Panc1 (cell line): ENCODE measurements at regions not wholly inside any gene's neighbourhood (a gene's known extent, or its start where the extent isn't known, plus 50 kb on each side); places are given as distances from the start of the nearest gene placed in this dataset.
"Not testable (repeated sequence)": the region's sequence is repeated elsewhere in the genome, so short reads cannot be mapped to it uniquely, and the experiment has no call there.

Experiments
- ATAC-seq: fragments of 200-7000 bp; cut with Tn5 transposase; 2 replicates; pipeline ENCODE4 v1.9.1; 2020; ENCODE audit warnings: mild to moderate bottlenecking, moderate library complexity
- BruUV-seq: library from RNA; stranded (reverse); fragments of 400-500 nt; replicated peaks from 2 replicates; lab custom pipeline; 2021; lab: Mats Ljungman, UMichigan
- CTCF ChIA-PET: fragments of 300-600 bp; sonication (Branson Sonifier 250); formaldehyde crosslinking; loops from one replicate; lab custom pipeline; 2022; ENCODE audit warnings: antibody characterized with exemption; lab: Charles Lee
- POLR2A ChIA-PET: fragments of 300-600 bp; sonication (Branson Sonifier 250); formaldehyde crosslinking; loops from one replicate; lab custom pipeline; 2022; ENCODE audit warnings: antibody characterized with exemption; lab: Charles Lee
- DNase-seq: peaks from one replicate; pipeline ENCODE4 v3.0.0-alpha.2; 2010; ENCODE audit warnings: low read depth, low spot score
- H3K27ac ChIP-seq: 2 replicates; pipeline ENCODE4 v1.5.1; 2011; ENCODE audit warnings: mild to moderate bottlenecking, low read length, inconsistent platforms
- H3K27me3 ChIP-seq: fragments of 200-500 bp; sonication (Bioruptor generic); 2 replicates; pipeline ENCODE4 v1.6.0; 2014; ENCODE audit warnings: low read length, inconsistent platforms; ENCODE audit not compliant: control insufficient read depth, insufficient read depth
- H3K36me3 ChIP-seq: fragments of 200-500 bp; sonication (Bioruptor generic); 2 replicates; pipeline ENCODE4 v1.5.1; 2014; ENCODE audit warnings: inconsistent platforms, mild to moderate bottlenecking, low read length, moderate library complexity; ENCODE audit not compliant: control insufficient read depth, insufficient read depth
- H3K4me1 ChIP-seq: 2 replicates; pipeline ENCODE4 v1.5.1; 2011; ENCODE audit warnings: inconsistent platforms, mild to moderate bottlenecking, low read length, moderate library complexity; ENCODE audit not compliant: control insufficient read depth, insufficient read depth
- H3K4me3 ChIP-seq, 2 experiments: 2 replicates each; pipeline ENCODE4 v1.5.1; 2011 to 2012; ENCODE audit warnings: low read depth in 2 of 2, low read length in 2 of 2, mild to moderate bottlenecking in 2 of 2, inconsistent platforms in 1 of 2, moderate library complexity in 1 of 2
- H3K9me3 ChIP-seq: fragments of 200-500 bp; sonication (Bioruptor generic); 2 replicates; pipeline ENCODE4 v1.5.1; 2014; ENCODE audit warnings: low read depth, mild to moderate bottlenecking, inconsistent platforms, low read length, moderate library complexity; ENCODE audit not compliant: control insufficient read depth, insufficient read depth
- CTCF ChIP-seq: fragments of 450-650 bp; IDR thresholded peaks from 2 replicates; pipeline ENCODE4 v1.5.1; 2017; ENCODE audit warnings: mild to moderate bottlenecking
- POLR2AphosphoS5 ChIP-seq: IDR thresholded peaks from 2 replicates; pipeline ENCODE4 v1.6.1; 2012; ENCODE audit warnings: mild to moderate bottlenecking, low read depth, low read length, moderate library complexity
- REST ChIP-seq, 2 experiments: IDR thresholded peaks; 2 replicates each; pipeline ENCODE4 v1.6.1; 2011 to 2012; ENCODE audit warnings: low read depth in 2 of 2, control low read depth in 1 of 2, low read length in 1 of 2, mild to moderate bottlenecking in 1 of 2, moderate library complexity in 1 of 2; ENCODE audit not compliant: insufficient read depth in 1 of 2
- SIN3A ChIP-seq: IDR thresholded peaks from 2 replicates; pipeline ENCODE4 v1.6.1; 2012; ENCODE audit warnings: low read depth, mild to moderate bottlenecking, low read length, moderate library complexity, borderline replicate concordance; ENCODE audit not compliant: insufficient read depth
- TCF7L2 ChIP-seq: IDR thresholded peaks from 2 replicates; pipeline ENCODE4 v1.6.1; 2011; ENCODE audit warnings: mild to moderate bottlenecking, low read depth, low read length, inconsistent platforms
- in situ Hi-C: cut with HindIII; loops from 2 replicates; pipeline ENCODE4 v1.10.0; 2016; ENCODE audit warnings: low sequenced_read_pairs, low pct_unique_long_range_greater_than_20kb
- intact Hi-C: fragments of 100-400 bp; cut with micrococcal nuclease; formaldehyde crosslinking; loops from one replicate; pipeline ENCODE4 v1.10.0; 2022; ENCODE audit not compliant: unreplicated experiment

GRCh38 chr11:96841792-96842191 is 452.0 kb downstream of the JRKL start:
- in situ Hi-C loops: no loop called here
- TF ChIP-seq TCF7L2 (no peak), POLR2AphosphoS5 (no peak)
- BruUV-seq: no TSS peak
- Histone ChIP-seq H3K27me3 (no peaks in the 10 kb centered on the region), H3K36me3 (no peaks in the 10 kb centered on the region), H3K9me3 (no peaks in the 10 kb centered on the region), H3K4me1 (no peaks in the 10 kb centered on the region), H3K27ac (no peak overlapping the region), H3K4me3 (no peak overlapping the region)
- ChIA-PET CTCF (no interaction called here), POLR2A (no interaction called here)
- DNase-seq (no peak), ATAC-seq (no peak)
- intact Hi-C loops: no loop called here

DNA sequence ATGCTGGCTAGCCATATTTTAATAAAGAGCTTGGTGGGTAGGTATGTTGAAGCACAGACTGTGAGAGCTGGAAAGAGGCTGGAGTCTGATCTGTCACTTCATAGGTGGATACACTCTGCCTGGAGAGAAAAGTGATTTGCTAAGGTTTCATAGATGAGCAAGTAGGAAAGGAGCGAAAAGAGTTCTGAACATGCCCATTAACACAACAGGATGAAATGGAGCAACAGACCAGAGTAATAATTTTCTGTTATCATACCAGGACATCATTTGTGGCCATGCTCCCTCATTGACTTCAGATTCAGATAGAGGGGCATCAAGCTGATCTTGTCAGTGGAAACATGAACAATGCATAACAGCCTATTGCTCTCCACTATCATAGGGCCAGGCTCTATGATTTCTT is 452.9 kb downstream of the JRKL start:
- no peaks in the 10 kb centered on the region for H3K9me3 ChIP-seq
- ChIA-PET CTCF (no interaction called here), POLR2A (no interaction called here)
- no peaks in the 10 kb centered on the region for H3K36me3 ChIP-seq
- in situ Hi-C loops: no loop called here
- no TSS peak for BruUV-seq
- TF ChIP-seq REST (IDR thresholded peaks at IDR 0.05; ENCODE audit: insufficient read depth in 1 of 2, low read depth in 2 of 2, low read length in 1 of 2): no peak
- no peak for TF ChIP-seq TCF7L2
- TF ChIP-seq SIN3A: no peak
- no peak for TF ChIP-seq POLR2AphosphoS5
- no peak for TF ChIP-seq CTCF
- intact Hi-C loops: no loop called here
- no peak overlapping the region for H3K27ac ChIP-seq
- H3K4me1 ChIP-seq: no peaks in the 10 kb centered on the region
- ATAC-seq (no peak), DNase-seq (no peak)
- no peak overlapping the region for H3K4me3 ChIP-seq
- no peaks in the 10 kb centered on the region for H3K27me3 ChIP-seq

GRCh38 chr11:96854425-96854824 is 464.6 kb downstream of the JRKL start:
- Histone ChIP-seq H3K27ac (no peak overlapping the region), H3K27me3 (no peaks in the 10 kb centered on the region), H3K36me3 (no peaks in the 10 kb centered on the region), H3K4me3 (no peak overlapping the region), H3K9me3 (no peaks in the 10 kb centered on the region), H3K4me1 (no peaks in the 10 kb centered on the region)
- intact Hi-C loops: no loop called here
- ATAC-seq: no peak
- POLR2A ChIA-PET: no interaction called here
- in situ Hi-C loops: no loop called here
- TF ChIP-seq CTCF: no peak
- no peak for TF ChIP-seq POLR2AphosphoS5
- TF ChIP-seq REST (IDR thresholded peaks at IDR 0.05; ENCODE audit: insufficient read depth in 1 of 2, low read depth in 2 of 2, low read length in 1 of 2): no peak
- TF ChIP-seq TCF7L2: no peak
- TF ChIP-seq SIN3A: no peak
- CTCF ChIA-PET: no interaction called here
- BruUV-seq: no TSS peak
- DNase-seq: no peak

- BruUV-seq, ATAC-seq, H3K27me3 ChIP-seq, H3K4me3 ChIP-seq, CTCF ChIA-PET, H3K36me3 ChIP-seq, intact Hi-C loops, DNase-seq, POLR2A ChIA-PET, H3K27ac ChIP-seq, in situ Hi-C loops, H3K4me1 ChIP-seq, H3K9me3 ChIP-seq: not testable (repeated sequence)
These were observed 471.9 kb downstream of the JRKL start for GRCh38 chr11:96861722-96862121.
